C4-2B (cell line): ENCODE measurements at regions not wholly inside any gene's neighbourhood (a gene's known extent, or its start where the extent isn't known, plus 50 kb on each side); places are given as distances from the start of the nearest gene placed in this dataset.

Source experiments
- CTCF ChIP-seq: fragments of 450-650 bp; conservative IDR thresholded peaks from 2 replicates; pipeline ENCODE4 v1.5.1; 2017; ENCODE audit warnings: mild to moderate bottlenecking
- ZFX ChIP-seq: fragments of 450-650 bp; IDR thresholded peaks from 2 replicates; pipeline ENCODE4 v1.6.1; 2017

- no peak for TF ChIP-seq ZFX
- no peak for TF ChIP-seq CTCF
These were observed 378.7 kb downstream of the MCTP2 start for GRCh38 chr15:94610069-94610468.
